GM12864 (cell line): ENCODE measurements at regions not wholly inside any gene's neighbourhood (a gene's known extent, or its start where the extent isn't known, plus 50 kb on each side); places are given as distances from the start of the nearest gene placed in this dataset.
"Not testable (repeated sequence)": the region's sequence is repeated elsewhere in the genome, so short reads cannot be mapped to it uniquely, and the experiment has no call there.

Experiments used
- DNase-seq: peaks from one replicate; pipeline ENCODE4 v3.0.0-alpha.2; 2011; ENCODE audit warnings: low read depth
- H3K4me3 ChIP-seq: 2 replicates; pipeline ENCODE4 v1.5.1; 2011; ENCODE audit warnings: mild to moderate bottlenecking, low read depth, low read length, control low read depth
- CTCF ChIP-seq: IDR thresholded peaks from 2 replicates; pipeline ENCODE4 v1.5.1; 2011; ENCODE audit warnings: low read depth, mild to moderate bottlenecking, moderate library complexity, low read length, control low read depth, inconsistent platforms; ENCODE audit errors: missing control alignments

GRCh38 chr3:106435899-106436453 lies 567.2 kb upstream of the CBLB start:
- H3K4me3 ChIP-seq = no peak overlapping the region
- no peak for TF ChIP-seq CTCF
- DNase-seq = no peak

GRCh38 chr3:106438887-106439286 lies 570.1 kb upstream of the CBLB start:
- TF ChIP-seq CTCF = no peak

GRCh38 chr3:106440672-106441071 lies 571.9 kb upstream of the CBLB start:
- DNase-seq = no peak
- no peak for TF ChIP-seq CTCF
- H3K4me3 ChIP-seq = no peak overlapping the region

More at GRCh38 chr3:106438887-106439286, 570.1 kb upstream of the CBLB start:
- H3K4me3 ChIP-seq = no peak overlapping the region
- no peak for DNase-seq

GRCh38 chr3:106446271-106446670 lies 577.5 kb upstream of the CBLB start:
- no peak overlapping the region for H3K4me3 ChIP-seq
- no peak for TF ChIP-seq CTCF
- no peak for DNase-seq

- no peak for DNase-seq
- no peak overlapping the region for H3K4me3 ChIP-seq
- no peak for TF ChIP-seq CTCF
Measured at GRCh38 chr3:106447723-106448301, 579.0 kb upstream of the CBLB start.

- not testable (repeated sequence) for DNase-seq, H3K4me3 ChIP-seq
Measured at GRCh38 chr3:106448372-106448966, 579.7 kb upstream of the CBLB start.

GRCh38 chr3:106452096-106452495 lies 583.3 kb upstream of the CBLB start:
- DNase-seq = no peak
- no peak for TF ChIP-seq CTCF
- no peak overlapping the region for H3K4me3 ChIP-seq
